ENCODE measurements at regions not wholly inside any gene's neighbourhood (a gene's known extent, or its start where the extent isn't known, plus 50 kb on each side); places are given as distances from the start of the nearest gene placed in this dataset.

DNA sequence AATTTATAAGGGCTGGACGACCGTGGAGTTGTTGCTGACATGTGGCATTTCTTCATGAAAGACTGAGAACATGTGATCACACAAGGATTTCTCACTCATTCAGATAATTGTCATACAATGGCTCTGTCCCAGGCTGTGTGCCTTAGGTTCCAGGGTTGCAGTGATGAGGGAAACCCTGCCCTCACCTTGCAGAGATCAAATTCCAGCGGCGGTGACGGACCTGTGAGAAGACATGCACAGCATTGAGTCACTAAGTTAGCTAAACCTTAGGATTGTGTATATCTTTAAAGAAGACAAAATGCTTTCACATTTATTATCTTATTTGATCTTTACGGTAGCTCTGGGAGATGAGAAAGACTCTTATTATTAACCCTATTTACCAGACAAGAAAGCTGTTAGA lies 1029.1 kb downstream of the BCL11B start:
- H3K4me3 Mint-ChIP-seq, result no peak overlapping the region
- no peaks in the 10 kb centered on the region for H3K36me3 Mint-ChIP-seq (ENCODE audit: low read depth)

DNA sequence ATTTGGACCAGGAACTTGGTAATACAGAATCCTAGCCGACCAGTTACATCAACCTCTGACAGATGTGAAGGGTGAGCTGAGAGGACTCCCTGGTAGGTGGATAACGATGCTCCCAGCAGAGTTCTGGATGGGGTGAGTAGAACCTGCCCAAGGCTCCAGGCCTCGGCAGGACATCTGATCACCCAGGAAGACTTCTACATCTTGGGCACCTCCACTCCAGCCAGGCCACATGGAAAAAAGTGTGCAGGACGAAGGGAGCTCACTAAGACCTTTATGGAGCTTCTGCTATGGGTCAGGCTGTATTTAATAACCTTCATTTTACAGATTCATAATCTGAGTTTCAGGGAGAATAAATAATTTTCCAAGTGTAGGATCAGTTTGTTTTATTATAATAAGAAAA lies 1028.7 kb downstream of the BCL11B start:
- no peak overlapping the region for H3K27ac Mint-ChIP-seq
- H3K4me1 Mint-ChIP-seq, result no peaks in the 10 kb centered on the region
- peaks cover 3% of the 10 kb centered on the region for H3K9me3 Mint-ChIP-seq
- no peak for DNase-seq
- H3K4me3 Mint-ChIP-seq, result no peak overlapping the region
- TF ChIP-seq CTCF (IDR thresholded peaks at IDR 0.05), result no peak
- peaks cover 8% of the 10 kb centered on the region for H3K27me3 Mint-ChIP-seq (ENCODE audit: low read depth, poor library complexity)
- H3K36me3 Mint-ChIP-seq (ENCODE audit: low read depth), result no peaks in the 10 kb centered on the region

More for the DNA sequence above, 1029.1 kb downstream of the BCL11B start:
- H3K27ac Mint-ChIP-seq, result no peak overlapping the region
- no peak for DNase-seq
- TF ChIP-seq CTCF (IDR thresholded peaks at IDR 0.05), result no peak
- peaks cover 7% of the 10 kb centered on the region for H3K9me3 Mint-ChIP-seq
- H3K4me1 Mint-ChIP-seq, result no peaks in the 10 kb centered on the region
- peaks cover 8% of the 10 kb centered on the region for H3K27me3 Mint-ChIP-seq (ENCODE audit: low read depth, poor library complexity)

DNA sequence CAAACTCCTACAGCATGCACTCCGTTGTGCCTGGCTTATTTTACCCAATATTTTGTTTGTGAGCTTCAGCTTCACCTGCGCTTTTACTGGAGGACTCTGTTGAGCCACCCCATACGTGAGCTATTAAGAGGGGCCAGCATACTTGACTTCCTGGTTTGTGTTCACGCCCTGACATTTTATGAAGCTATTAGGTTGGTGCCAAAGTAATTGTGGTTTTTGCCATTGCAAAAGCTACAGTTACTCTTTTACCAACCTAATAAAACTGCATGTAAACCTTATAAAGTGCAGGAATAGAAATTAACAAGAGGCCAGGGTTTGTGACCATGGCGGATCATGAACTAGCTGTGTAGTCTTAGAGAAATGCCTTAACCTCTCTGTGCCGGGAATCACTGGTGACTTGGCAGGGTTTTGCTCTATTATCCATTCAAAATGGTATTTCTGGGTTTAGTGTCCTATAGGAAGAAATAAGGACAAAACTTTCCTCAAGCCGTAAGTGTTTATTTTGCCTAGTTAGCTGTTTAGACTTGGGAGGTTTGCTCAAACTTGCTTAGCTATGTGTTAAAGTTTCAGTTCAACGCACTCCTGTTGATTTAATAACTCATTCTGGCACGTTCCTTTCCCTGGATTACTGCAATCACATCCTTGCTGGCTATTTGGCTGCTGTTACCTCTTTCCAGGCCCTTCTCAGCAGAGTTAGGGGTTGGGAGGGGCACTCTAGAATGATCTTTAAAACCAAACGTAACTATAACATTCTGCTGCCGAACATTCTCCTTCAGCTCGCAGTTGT lies 1027.6 kb downstream of the BCL11B start:
- no peak overlapping the region for H3K27ac Mint-ChIP-seq

DNA sequence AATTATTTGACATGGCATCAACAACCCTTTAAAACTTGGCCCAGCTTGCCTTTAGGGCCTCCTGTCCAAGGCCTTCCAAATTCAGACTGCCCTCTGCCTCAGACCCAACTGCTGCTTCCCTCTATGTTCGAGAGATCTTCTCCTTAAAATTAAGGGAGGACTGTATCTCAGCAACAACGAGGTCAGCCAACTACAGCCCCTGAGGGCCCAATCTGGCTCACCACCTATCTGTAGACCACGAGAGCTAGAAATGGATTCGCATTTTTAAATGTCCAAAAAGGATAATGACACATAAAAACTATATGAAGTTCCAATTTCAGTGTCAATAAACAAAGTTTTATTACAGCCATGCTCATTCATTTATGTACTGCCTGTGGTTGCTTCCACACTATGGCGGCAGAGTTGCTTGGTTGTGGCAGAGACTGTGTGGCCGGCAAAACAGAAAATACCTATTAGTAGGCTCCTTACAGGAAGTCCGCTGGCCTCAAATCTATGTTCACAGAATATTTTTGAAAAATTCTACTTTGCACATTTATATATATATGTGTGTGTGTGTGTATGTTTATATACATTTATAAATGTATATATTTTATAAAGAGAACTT lies 1026.9 kb downstream of the BCL11B start:
- Mint-ChIP-seq H3K4me1 (no peaks in the 10 kb centered on the region), H3K9me3 (no peaks in the 10 kb centered on the region), H3K4me3 (no peak overlapping the region), H3K36me3 (ENCODE audit: low read depth) (no peaks in the 10 kb centered on the region), H3K27ac (no peak overlapping the region), H3K27me3 (ENCODE audit: low read depth, poor library complexity) (peaks cover 8% of the 10 kb centered on the region)
- TF ChIP-seq CTCF (IDR thresholded peaks at IDR 0.05), result no peak
- no peak for DNase-seq

More for the DNA sequence above, 1027.6 kb downstream of the BCL11B start:
- no peaks in the 10 kb centered on the region for H3K36me3 Mint-ChIP-seq (ENCODE audit: low read depth)
- no peaks in the 10 kb centered on the region for H3K9me3 Mint-ChIP-seq
- TF ChIP-seq CTCF (IDR thresholded peaks at IDR 0.05), result no peak
- H3K4me1 Mint-ChIP-seq, result no peaks in the 10 kb centered on the region
- no peak overlapping the region for H3K4me3 Mint-ChIP-seq
- H3K27me3 Mint-ChIP-seq (ENCODE audit: low read depth, poor library complexity), result peaks cover 8% of the 10 kb centered on the region
- DNase-seq, result no peak

DNA sequence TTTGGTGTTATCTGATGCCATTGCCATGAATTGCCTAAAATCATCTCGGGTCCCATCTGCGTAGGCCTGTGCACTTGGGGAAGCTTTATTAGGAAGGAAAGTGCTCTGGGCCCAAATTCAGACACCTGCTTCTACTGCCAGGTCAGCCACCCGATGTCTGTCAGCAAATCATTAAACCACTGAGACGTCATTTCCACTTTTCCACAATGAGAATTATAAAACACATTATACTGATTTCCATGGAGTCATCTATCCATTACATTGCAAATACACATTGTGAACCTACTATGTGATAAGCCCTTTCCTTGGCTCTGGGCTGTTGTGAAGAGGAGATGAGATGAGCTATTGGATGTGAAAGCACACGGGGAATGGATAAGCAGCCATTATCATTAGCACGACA lies 1022.9 kb downstream of the BCL11B start:
- H3K4me3 Mint-ChIP-seq, result no peak overlapping the region
- no peak for TF ChIP-seq CTCF (IDR thresholded peaks at IDR 0.05)
- no peaks in the 10 kb centered on the region for H3K36me3 Mint-ChIP-seq (ENCODE audit: low read depth)
- no peak overlapping the region for H3K27ac Mint-ChIP-seq
- H3K27me3 Mint-ChIP-seq (ENCODE audit: low read depth, poor library complexity), result peaks cover 7% of the 10 kb centered on the region
- no peak for DNase-seq
- no peaks in the 10 kb centered on the region for H3K4me1 Mint-ChIP-seq
- no peaks in the 10 kb centered on the region for H3K9me3 Mint-ChIP-seq

DNA sequence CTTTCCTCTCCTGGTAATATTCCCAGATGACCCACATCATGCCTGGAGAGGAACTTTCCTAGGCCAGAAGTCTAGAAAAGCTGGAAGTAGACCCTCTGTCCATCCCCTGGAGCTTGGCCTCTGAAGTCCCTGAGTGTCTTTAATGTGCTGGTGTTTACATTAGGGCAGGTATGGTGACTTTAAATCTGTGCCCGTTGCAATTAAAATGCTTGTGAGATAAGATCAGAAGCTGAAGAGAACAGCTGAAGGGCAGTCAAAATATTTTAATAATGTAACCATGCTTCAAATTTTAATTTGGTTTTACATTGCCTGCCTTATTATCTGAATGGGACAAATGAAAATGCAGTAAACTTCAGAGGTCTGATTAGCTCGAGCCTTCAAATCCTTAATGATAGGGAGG lies 1022.5 kb downstream of the BCL11B start:
- no peaks in the 10 kb centered on the region for H3K36me3 Mint-ChIP-seq (ENCODE audit: low read depth)
- peaks cover 7% of the 10 kb centered on the region for H3K27me3 Mint-ChIP-seq (ENCODE audit: low read depth, poor library complexity)
- no peaks in the 10 kb centered on the region for H3K4me1 Mint-ChIP-seq
- TF ChIP-seq CTCF (IDR thresholded peaks at IDR 0.05), result no peak
- no peak for DNase-seq
- no peak overlapping the region for H3K4me3 Mint-ChIP-seq
- H3K9me3 Mint-ChIP-seq, result no peaks in the 10 kb centered on the region
- no peak overlapping the region for H3K27ac Mint-ChIP-seq

Measured in nephron progenitor cell (in vitro differentiated cells).